ENCODE measurements at regions not wholly inside any gene's neighbourhood (a gene's known extent, or its start where the extent isn't known, plus 50 kb on each side); places are given as distances from the start of the nearest gene placed in this dataset.
"Not testable (repeated sequence)": the region's sequence is repeated elsewhere in the genome, so short reads cannot be mapped to it uniquely, and the experiment has no call there.

GRCh38 chr3:20637729-20638128 is 451.7 kb upstream of the SGO1 start:
- Histone ChIP-seq H3K27ac (no peak overlapping the region), H3K4me3 (replicated peaks in 1 of 3) (no peak overlapping the region), H3K27me3 (no peaks in the 10 kb centered on the region), H3K9me3 (no peaks in the 10 kb centered on the region), H3K4me1 (no peaks in the 10 kb centered on the region), H3K36me3 (no peaks in the 10 kb centered on the region)
- no peak for TF ChIP-seq POLR2A (IDR thresholded peaks at IDR 0.05)
- no peak for TF ChIP-seq CTCF (IDR thresholded peaks at IDR 0.05)
- intact Hi-C loops (cut with DNase I), result no loop called here
- no peak for DNase-seq

GRCh38 chr3:20622304-20622703 is 436.3 kb upstream of the SGO1 start:
- Histone ChIP-seq H3K4me1 (no peaks in the 10 kb centered on the region), H3K36me3 (no peaks in the 10 kb centered on the region), H3K4me3 (replicated peaks in 1 of 3) (no peak overlapping the region), H3K9me3 (no peaks in the 10 kb centered on the region), H3K27ac (no peak overlapping the region), H3K27me3 (no peaks in the 10 kb centered on the region)
- WGBS, 2 donors, result 93 to 94% methylated on average over 6 of the region's 6 CpGs
- DNase-seq, result no peak
- TF ChIP-seq POLR2A (IDR thresholded peaks at IDR 0.05) (no peak), CTCF (IDR thresholded peaks at IDR 0.05) (no peak)
- intact Hi-C loops (cut with DNase I), result no loop called here

- DNase-seq; intact Hi-C loops (cut with DNase I); H3K36me3 ChIP-seq; H3K9me3 ChIP-seq; H3K27me3 ChIP-seq; H3K4me1 ChIP-seq; H3K27ac ChIP-seq; H3K4me3 ChIP-seq (replicated peaks in 1 of 3): not testable (repeated sequence)
- 60 to 63% methylated on average over 3 of the region's 3 CpGs for WGBS, 2 donors
These were observed 432.6 kb upstream of the SGO1 start for GRCh38 chr3:20618621-20619020.

- H3K9me3 ChIP-seq; DNase-seq; H3K27ac ChIP-seq; H3K36me3 ChIP-seq; H3K4me3 ChIP-seq (replicated peaks in 1 of 3); H3K27me3 ChIP-seq; intact Hi-C loops (cut with DNase I); H3K4me1 ChIP-seq: not testable (repeated sequence)
- 62% methylated on average over 7 of the region's 7 CpGs for WGBS, 2 donors
These were observed 432.2 kb upstream of the SGO1 start for GRCh38 chr3:20618181-20618580.

- H3K27me3 ChIP-seq; H3K9me3 ChIP-seq; intact Hi-C loops (cut with DNase I); H3K4me1 ChIP-seq; H3K27ac ChIP-seq; DNase-seq; H3K36me3 ChIP-seq; H3K4me3 ChIP-seq (replicated peaks in 1 of 3): not testable (repeated sequence)
These were observed 430.0 kb upstream of the SGO1 start for GRCh38 chr3:20615982-20616381.

- no peaks in the 10 kb centered on the region for H3K9me3 ChIP-seq
- DNase-seq, result no peak
- WGBS, 2 donors, result 80 to 83% methylated on average over 4 of the region's 5 CpGs
- no peaks in the 10 kb centered on the region for H3K36me3 ChIP-seq
- no peak overlapping the region for H3K4me3 ChIP-seq (replicated peaks in 1 of 3)
- TF ChIP-seq POLR2A (IDR thresholded peaks at IDR 0.05), result no peak
- TF ChIP-seq CTCF (IDR thresholded peaks at IDR 0.05), result no peak
- H3K27me3 ChIP-seq, result no peaks in the 10 kb centered on the region
- H3K27ac ChIP-seq, result no peak overlapping the region
- intact Hi-C loops (cut with DNase I), result no loop called here
- H3K4me1 ChIP-seq, result no peaks in the 10 kb centered on the region
These were observed 422.2 kb upstream of the SGO1 start for GRCh38 chr3:20608054-20608738.

GRCh38 chr3:20604659-20605058 is 418.7 kb upstream of the SGO1 start:
- H3K36me3 ChIP-seq, result no peaks in the 10 kb centered on the region
- no peak overlapping the region for H3K4me3 ChIP-seq (replicated peaks in 1 of 3)
- H3K27ac ChIP-seq, result no peak overlapping the region
- no peaks in the 10 kb centered on the region for H3K9me3 ChIP-seq
- intact Hi-C loops (cut with DNase I), result no loop called here
- H3K4me1 ChIP-seq, result no peaks in the 10 kb centered on the region
- no peaks in the 10 kb centered on the region for H3K27me3 ChIP-seq
- DNase-seq, result no peak
- TF ChIP-seq CTCF (IDR thresholded peaks at IDR 0.05) (no peak), POLR2A (IDR thresholded peaks at IDR 0.05) (no peak)

All from thyroid gland (tissue), 4 donors.